ENCODE measurements at regions not wholly inside any gene's neighbourhood (a gene's known extent, or its start where the extent isn't known, plus 50 kb on each side); places are given as distances from the start of the nearest gene placed in this dataset.

- TF ChIP-seq ZNF639 (CRISPR knock-in tag; conservative IDR thresholded peaks at IDR 0.05 in 1 of 2, IDR thresholded peaks at IDR 0.05 in 1 of 2) (no peak), HLTF (IDR thresholded peaks at IDR 0.05) (no peak)
These were observed 352.9 kb upstream of the NCAM2 start (continued) for GRCh38 chr21:20645344-20645743.

GRCh38 chr21:20646431-20647165 is 351.6 kb upstream of the NCAM2 start:
- Histone ChIP-seq H3K9me3 (replicated peaks; ENCODE audit: control insufficient read depth, insufficient read depth, low read depth, low read length) (no peaks in the 10 kb centered on the region; the same call in 1 of the 2 replicates), H3K36me3 (ENCODE audit: control insufficient read depth, insufficient read depth, low read length) (no peaks in the 10 kb centered on the region), H4K20me1 (replicated peaks; ENCODE audit: control insufficient read depth, insufficient read depth, low read length) (no peaks in the 10 kb centered on the region), H3K4me1 (replicated peaks in 1 of 2; ENCODE audit: control insufficient read depth in 2 of 2, insufficient read depth in 2 of 2, low read length in 2 of 2) (no peaks in the 10 kb centered on the region), H3K4me3 (no peak overlapping the region), H3K79me2 (ENCODE audit: control insufficient read depth, insufficient read depth, low read length) (no peaks in the 10 kb centered on the region), H3K4me2 (ENCODE audit: insufficient read depth, low read length) (no peak overlapping the region), H2AFZ (ENCODE audit: low read depth, low read length) (no peak overlapping the region), H3K27me3 (ENCODE audit: control insufficient read depth in 2 of 2, insufficient read depth in 2 of 2, low read length in 2 of 2) (no peaks in the 10 kb centered on the region), H3K9ac (ENCODE audit: insufficient read depth in 1 of 2, low read depth in 2 of 2, low read length in 2 of 2) (no peak overlapping the region), H3K9me1 (ENCODE audit: control insufficient read depth, insufficient read depth, low read length) (no peaks in the 10 kb centered on the region), H3K27ac (ENCODE audit: extremely low read depth, low read depth, low read length) (no peak overlapping the region)
- no TSS peak for BruUV-seq (replicated peaks)
- FAIRE-seq = no peak
- intact Hi-C loops (cut with micrococcal nuclease) = no loop called here
- CTCF ChIA-PET (ENCODE audit: low intra/inter-chr PET ratio) = no interaction called here
- POLR2A ChIA-PET = interaction anchor here (0.7 kb wide), 1 partner anchor 240 kb away, joined by 3 read pairs; no protein-coding TSS in a partner anchor
- in situ Hi-C loops (cut with MboI) = no loop called here
- no peak for ATAC-seq
- 13% methylated on average over 7 of the region's 7 CpGs for WGBS (ENCODE audit: insufficient coverage, low coverage, missing lambda C conversion rate)
- DNase-seq (ENCODE audit: extremely low read depth in 1 of 4, low spot score in 3 of 4) = no peak
- TF ChIP-seq E2F1 (CRISPR knock-in tag; IDR thresholded peaks at IDR 0.05) (no peak), IRF2 (CRISPR knock-in tag; IDR thresholded peaks at IDR 0.05) (no peak), ATF2 (CRISPR knock-in tag; IDR thresholded peaks at IDR 0.05) (no peak), MTA3 (IDR thresholded peaks at IDR 0.05; ENCODE audit: borderline replicate concordance) (no peak), SPI1 (IDR thresholded peaks at IDR 0.05; ENCODE audit: borderline replicate concordance, low read depth, low read length) (no peak), CTBP1 (IDR thresholded peaks at IDR 0.05; ENCODE audit: borderline replicate concordance) (no peak), SMAD1 (IDR thresholded peaks at IDR 0.05; ENCODE audit: low read depth, low read length, partially characterized antibody) (no peak), GTF2E2 (tag; IDR thresholded peaks at IDR 0.05) (no peak)

Measured in K562 (cell line).